ENCODE measurements at regions not wholly inside any gene's neighbourhood (a gene's known extent, or its start where the extent isn't known, plus 50 kb on each side); places are given as distances from the start of the nearest gene placed in this dataset.

DNA sequence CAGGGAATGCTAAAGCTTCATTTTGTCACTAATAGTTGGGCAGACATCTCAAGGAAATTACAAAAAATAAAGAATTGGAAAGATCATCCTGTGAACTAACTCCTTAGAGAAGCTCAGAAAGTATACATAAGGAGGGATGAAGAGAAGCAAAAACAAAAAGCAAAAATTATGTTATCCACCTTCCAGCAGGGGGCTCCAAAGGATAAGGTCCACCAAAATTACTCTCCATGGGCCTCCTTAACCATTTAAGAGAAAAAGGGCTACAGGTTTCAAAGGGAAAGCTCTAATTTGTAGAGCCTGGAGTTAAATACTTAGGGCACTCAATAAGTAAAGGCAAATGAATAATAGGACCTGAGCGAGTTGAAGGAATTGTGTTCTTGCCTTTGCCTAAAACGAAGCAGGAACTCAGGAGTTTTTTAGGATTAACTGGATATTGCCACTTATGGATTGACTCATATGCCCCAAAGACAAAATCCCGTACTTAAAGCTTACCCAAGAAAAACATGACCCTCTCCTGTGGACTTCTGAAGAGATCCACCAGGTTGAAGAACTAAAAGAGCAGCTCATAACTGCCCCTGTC lies 1167.9 kb downstream of the DSC3 start:
- Histone ChIP-seq H3K27ac (no peak overlapping the region), H3K36me3 (no peaks in the 10 kb centered on the region), H3K27me3 (no peaks in the 10 kb centered on the region), H3K4me2 (no peak overlapping the region), H2AFZ (replicated peaks) (no peak overlapping the region), H3K4me3 (no peak overlapping the region), H3K79me2 (ENCODE audit: low read depth) (no peaks in the 10 kb centered on the region), H3F3A (ENCODE audit: low read depth) (no peaks in the 10 kb centered on the region), H4K20me1 (ENCODE audit: low read depth) (no peaks in the 10 kb centered on the region), H3K4me1 (no peaks in the 10 kb centered on the region), H3K9me3 (ENCODE audit: low read depth) (no peaks in the 10 kb centered on the region), H3K9ac (no peak overlapping the region)
- peaks cover 2% of the 10 kb centered on the region for H3K27me3 Mint-ChIP-seq (ENCODE audit: insufficient read depth, low read depth)
- H3K36me3 Mint-ChIP-seq = no peaks in the 10 kb centered on the region
- no peak overlapping the region for H3K4me3 Mint-ChIP-seq
- H3K4me1 Mint-ChIP-seq = no peaks in the 10 kb centered on the region
- peaks cover 8% of the 10 kb centered on the region for H3K9me3 Mint-ChIP-seq
- DNase-seq (ENCODE audit: low spot score) = peak; percentile 61
- no peak overlapping the region for H3K27ac Mint-ChIP-seq
- TF ChIP-seq, protein P1, sequence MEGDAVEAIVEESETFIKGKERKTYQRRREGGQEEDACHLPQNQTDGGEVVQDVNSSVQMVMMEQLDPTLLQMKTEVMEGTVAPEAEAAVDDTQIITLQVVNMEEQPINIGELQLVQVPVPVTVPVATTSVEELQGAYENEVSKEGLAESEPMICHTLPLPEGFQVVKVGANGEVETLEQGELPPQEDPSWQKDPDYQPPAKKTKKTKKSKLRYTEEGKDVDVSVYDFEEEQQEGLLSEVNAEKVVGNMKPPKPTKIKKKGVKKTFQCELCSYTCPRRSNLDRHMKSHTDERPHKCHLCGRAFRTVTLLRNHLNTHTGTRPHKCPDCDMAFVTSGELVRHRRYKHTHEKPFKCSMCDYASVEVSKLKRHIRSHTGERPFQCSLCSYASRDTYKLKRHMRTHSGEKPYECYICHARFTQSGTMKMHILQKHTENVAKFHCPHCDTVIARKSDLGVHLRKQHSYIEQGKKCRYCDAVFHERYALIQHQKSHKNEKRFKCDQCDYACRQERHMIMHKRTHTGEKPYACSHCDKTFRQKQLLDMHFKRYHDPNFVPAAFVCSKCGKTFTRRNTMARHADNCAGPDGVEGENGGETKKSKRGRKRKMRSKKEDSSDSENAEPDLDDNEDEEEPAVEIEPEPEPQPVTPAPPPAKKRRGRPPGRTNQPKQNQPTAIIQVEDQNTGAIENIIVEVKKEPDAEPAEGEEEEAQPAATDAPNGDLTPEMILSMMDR (IDR thresholded peaks at IDR 0.05) = peak; percentile 71
- TF ChIP-seq EZH2 (IDR thresholded peaks at IDR 0.05) = no peak

DNA sequence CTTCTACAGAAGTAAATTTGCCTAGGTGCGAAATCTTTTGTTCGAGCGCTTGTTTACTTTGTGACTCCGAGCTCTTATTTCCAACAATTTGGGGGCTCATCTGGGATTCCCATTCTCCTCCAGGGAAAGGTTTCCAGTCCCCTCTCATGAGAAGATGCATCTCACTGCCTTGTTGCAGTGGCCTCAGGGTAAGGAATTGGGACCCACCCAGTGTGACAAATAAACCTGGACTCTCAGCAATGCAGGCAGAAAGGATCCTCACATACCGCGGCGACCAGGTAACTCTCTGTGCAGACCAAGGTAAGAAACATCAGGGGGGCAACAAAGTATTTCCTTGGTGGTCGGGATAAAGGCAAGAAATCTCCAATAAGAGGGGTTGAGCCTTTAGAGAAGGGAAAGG lies 1169.3 kb downstream of the DSC3 start:
- Histone ChIP-seq H3K27ac (no peak overlapping the region), H3K27me3 (no peaks in the 10 kb centered on the region), H3K4me3 (no peak overlapping the region), H3F3A (ENCODE audit: low read depth) (no peaks in the 10 kb centered on the region), H3K36me3 (no peaks in the 10 kb centered on the region), H3K79me2 (ENCODE audit: low read depth) (no peaks in the 10 kb centered on the region), H3K9me3 (ENCODE audit: low read depth) (no peaks in the 10 kb centered on the region), H3K4me1 (no peaks in the 10 kb centered on the region), H3K9ac (no peak overlapping the region), H4K20me1 (ENCODE audit: low read depth) (no peaks in the 10 kb centered on the region), H2AFZ (replicated peaks) (no peak overlapping the region), H3K4me2 (no peak overlapping the region)
- H3K4me3 Mint-ChIP-seq = no peak overlapping the region
- no peaks in the 10 kb centered on the region for H3K36me3 Mint-ChIP-seq
- no peaks in the 10 kb centered on the region for H3K4me1 Mint-ChIP-seq
- H3K9me3 Mint-ChIP-seq = peaks cover 4% of the 10 kb centered on the region
- DNase-seq (ENCODE audit: low spot score) = no peak
- peaks cover 2% of the 10 kb centered on the region for H3K27me3 Mint-ChIP-seq (ENCODE audit: insufficient read depth, low read depth)
- TF ChIP-seq, protein P1 (IDR thresholded peaks at IDR 0.05) = no peak
- TF ChIP-seq EZH2phosphoT487 (IDR thresholded peaks at IDR 0.05) = no peak
- TF ChIP-seq EZH2 (IDR thresholded peaks at IDR 0.05) = no peak
- no peak overlapping the region for H3K27ac Mint-ChIP-seq

DNA sequence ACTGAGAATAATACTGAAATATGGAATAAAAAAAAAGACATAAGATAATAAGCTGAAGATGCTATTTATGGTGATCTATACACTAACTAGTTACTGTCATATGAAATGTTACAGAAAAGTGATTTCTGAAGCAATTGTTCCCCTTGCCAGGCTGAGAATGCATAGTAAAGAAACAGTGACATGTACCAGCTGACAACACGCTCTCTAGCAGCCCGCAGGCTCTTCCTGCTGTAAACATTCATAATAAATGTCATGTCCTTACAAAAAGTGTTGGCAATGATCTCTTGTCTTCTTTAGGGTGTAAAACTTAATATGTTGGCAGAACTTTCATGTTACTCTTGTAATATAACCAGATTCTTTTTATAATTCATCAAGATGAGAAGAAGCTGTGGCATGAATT lies 1171.3 kb downstream of the DSC3 start:
- H3K27ac ChIP-seq = no peak overlapping the region
- no peaks in the 10 kb centered on the region for H3F3A ChIP-seq (ENCODE audit: low read depth)
- no peak for DNase-seq (ENCODE audit: low spot score)
- H3K9ac ChIP-seq = no peak overlapping the region
- H3K4me3 ChIP-seq = no peak overlapping the region
- no peak overlapping the region for H3K4me2 ChIP-seq
- no peak overlapping the region for H3K27ac Mint-ChIP-seq
- H4K20me1 ChIP-seq (ENCODE audit: low read depth) = no peaks in the 10 kb centered on the region
- H2AFZ ChIP-seq (replicated peaks) = no peak overlapping the region
- H3K36me3 ChIP-seq = no peaks in the 10 kb centered on the region
- H3K4me1 Mint-ChIP-seq = no peaks in the 10 kb centered on the region
- TF ChIP-seq EZH2 (IDR thresholded peaks at IDR 0.05) (no peak), EZH2phosphoT487 (IDR thresholded peaks at IDR 0.05) (no peak)
- TF ChIP-seq, protein P1 (IDR thresholded peaks at IDR 0.05) = no peak
- H3K79me2 ChIP-seq (ENCODE audit: low read depth) = no peaks in the 10 kb centered on the region
- H3K4me1 ChIP-seq = no peaks in the 10 kb centered on the region
- H3K4me3 Mint-ChIP-seq = no peak overlapping the region
- H3K9me3 ChIP-seq (ENCODE audit: low read depth) = no peaks in the 10 kb centered on the region
- no peaks in the 10 kb centered on the region for H3K36me3 Mint-ChIP-seq
- no peaks in the 10 kb centered on the region for H3K9me3 Mint-ChIP-seq
- peaks cover 2% of the 10 kb centered on the region for H3K27me3 Mint-ChIP-seq (ENCODE audit: insufficient read depth, low read depth)
- H3K27me3 ChIP-seq = no peaks in the 10 kb centered on the region
